Epithelial cell of prostate (primary cell): ENCODE measurements at regions not wholly inside any gene's neighbourhood (a gene's known extent, or its start where the extent isn't known, plus 50 kb on each side); places are given as distances from the start of the nearest gene placed in this dataset.

Source experiments
- DNase-seq: peaks from one replicate; pipeline ENCODE4 v3.0.0-alpha.2; 2011; ENCODE audit warnings: low read depth, low spot score
- H3K27ac ChIP-seq: fragments of 450-650 bp; 2 replicates; pipeline ENCODE4 v1.5.1; 2017; ENCODE audit warnings: mild to moderate bottlenecking

DNA sequence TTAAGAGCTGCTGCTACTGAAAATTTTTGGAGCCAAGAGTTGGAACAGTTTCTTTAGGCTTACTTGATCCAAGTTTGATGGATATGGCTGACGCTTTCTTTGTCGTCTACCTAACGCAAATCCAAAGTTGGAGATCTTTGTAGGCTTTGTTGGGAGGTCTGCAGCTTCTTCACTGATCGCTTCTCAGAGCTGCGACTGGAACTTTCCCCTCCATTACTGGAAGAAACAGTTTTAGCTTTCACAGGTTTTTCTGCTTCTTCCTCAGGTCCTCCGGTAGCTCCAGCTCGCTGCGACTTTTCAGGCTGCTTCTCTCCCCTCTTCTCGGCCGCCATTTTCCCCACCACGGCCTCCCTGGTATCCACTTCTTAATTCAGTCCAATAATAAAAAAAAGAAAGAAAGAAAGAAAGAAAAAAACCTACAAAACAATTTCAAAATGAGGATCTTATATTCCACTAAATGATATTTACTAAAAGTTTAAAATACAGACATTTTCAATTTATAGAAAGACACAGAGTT, 178.1 kb upstream of the HMGA2 start:
- H3K27ac ChIP-seq: peak overlapping the region; percentile 100
- no peak for DNase-seq

DNA sequence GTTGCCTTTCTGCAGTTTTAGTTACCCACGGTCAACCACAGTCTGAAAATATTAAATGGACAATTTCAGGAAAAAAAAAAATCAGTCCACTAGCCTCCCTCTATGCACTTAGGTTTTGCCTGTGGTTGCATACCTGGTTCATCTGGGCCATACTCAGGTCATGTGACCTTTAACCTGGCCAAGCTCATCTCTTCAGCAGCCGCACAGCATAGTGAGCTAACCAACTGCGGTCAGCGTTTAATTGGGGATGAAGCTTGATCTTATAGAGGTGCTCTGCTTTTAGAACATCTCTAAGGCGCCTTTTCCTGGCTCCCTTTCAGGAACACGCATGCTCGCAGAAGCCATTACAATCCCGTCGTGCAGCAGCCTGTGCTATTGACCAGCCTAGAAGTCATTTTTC, 177.2 kb upstream of the HMGA2 start:
- peak overlapping the region; percentile 100 for H3K27ac ChIP-seq

DNA sequence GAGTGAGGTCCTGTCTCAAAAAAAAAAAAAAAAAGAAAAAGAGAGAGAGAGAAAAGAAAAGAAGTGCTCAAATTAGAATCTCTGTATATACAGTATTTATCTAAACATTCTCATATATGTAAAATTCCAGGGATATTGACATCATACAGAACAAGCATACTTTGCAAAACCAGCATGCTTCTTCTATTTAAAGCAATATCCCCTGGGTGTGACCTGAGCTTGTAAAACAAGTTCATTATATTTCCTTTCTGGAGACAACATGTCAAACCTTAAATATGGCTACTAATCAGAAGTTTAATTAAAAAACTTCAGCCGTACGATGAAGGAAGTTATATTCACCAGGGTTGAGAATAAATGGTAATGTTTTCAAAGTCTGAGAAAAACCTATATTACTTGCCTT, 175.8 kb upstream of the HMGA2 start:
- DNase-seq: no peak
- peak overlapping the region; percentile 100 for H3K27ac ChIP-seq

More for the DNA sequence above, 177.2 kb upstream of the HMGA2 start:
- DNase-seq: no peak

DNA sequence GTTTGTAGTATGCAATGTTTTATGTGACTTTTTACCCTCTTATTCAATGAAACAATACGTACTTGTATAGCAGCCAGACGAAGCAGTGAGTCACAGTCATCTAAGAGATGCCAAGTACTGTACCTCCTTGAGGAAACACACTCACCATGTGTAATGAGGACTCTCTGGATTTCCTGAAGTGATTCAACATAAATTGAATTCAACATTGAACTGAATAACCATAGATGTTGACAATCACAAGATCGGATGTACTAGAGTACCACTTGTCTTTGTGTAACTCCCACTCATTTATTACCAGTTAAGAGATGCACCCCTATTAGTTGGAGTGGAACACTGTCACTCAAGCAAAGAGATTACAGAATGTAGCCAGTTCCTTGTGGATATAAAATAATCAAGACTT, 175.2 kb upstream of the HMGA2 start:
- peak overlapping the region; percentile 100 for H3K27ac ChIP-seq
- DNase-seq: peak; percentile 100

DNA sequence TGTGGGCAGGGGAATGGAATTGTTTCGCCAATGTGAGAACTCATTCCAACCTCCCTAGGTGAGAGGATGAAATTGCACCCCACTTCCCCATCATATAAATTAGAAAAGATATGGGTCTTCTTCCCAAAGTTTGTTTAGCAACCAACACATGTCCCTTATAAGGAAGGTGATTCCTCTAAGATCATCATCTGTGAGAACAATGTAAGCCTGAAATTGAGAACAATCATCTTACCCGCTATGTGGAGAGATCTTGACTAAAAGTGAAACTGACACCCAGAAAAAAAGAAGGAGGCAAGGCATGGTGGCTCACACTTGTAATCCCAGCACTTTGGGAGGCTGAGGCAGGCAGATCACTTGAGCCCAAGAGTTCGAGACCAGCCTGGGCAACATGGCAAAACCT, 173.2 kb upstream of the HMGA2 start:
- DNase-seq: no peak

DNA sequence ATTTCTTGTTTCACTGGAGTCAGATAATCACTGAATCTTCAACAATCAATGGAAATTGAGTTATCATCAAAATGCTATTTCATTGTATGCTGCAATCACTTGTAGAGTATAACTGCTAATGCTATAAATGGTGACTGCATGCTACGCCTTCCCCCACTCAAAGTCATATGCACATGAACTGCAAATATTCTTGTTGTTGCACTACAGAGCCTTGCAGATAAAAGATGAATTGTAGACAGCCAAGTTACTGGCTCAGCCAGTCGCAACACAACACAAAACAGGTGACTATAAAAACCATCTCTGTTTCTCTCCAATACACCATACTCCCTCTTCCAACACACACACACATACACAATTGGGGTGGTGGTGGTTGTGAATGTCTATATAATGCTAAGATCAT, 171.0 kb upstream of the HMGA2 start:
- peak overlapping the region; percentile 99 for H3K27ac ChIP-seq
- no peak for DNase-seq

More for the DNA sequence above, 173.2 kb upstream of the HMGA2 start:
- peak overlapping the region; percentile 100 for H3K27ac ChIP-seq

DNA sequence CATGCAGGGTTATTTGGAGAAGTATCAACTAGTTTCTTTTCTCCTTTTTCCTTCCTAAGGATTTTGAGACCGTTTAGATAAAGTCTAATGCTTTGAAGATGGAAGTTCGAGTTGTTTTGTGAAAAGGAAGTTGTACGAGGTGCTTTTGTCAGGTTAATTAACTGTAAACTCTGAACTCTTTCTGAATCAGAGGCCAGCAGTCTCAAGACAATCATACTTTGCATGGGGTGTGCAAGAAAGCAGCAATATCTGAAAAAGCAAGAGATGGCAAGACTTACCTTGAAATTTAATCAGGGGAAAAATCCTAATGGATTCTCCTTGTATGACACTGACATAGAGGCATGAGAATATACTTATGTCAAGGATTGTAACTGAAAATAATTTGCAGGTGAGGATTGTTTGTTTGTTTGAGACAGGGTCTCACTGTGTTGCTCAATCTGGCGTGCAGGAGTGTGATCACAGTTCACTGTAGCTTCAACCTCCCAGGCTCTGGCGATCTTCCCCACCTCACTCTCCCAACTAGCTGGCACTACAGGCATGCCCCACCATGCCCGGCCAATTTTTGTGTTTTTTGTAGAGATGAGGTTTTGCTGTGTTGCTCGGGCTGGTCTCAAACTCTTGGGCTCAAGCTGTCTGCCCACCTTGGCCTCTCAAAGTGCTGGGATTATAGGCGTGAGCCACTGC, 170.2 kb upstream of the HMGA2 start:
- H3K27ac ChIP-seq: peak overlapping the region; percentile 99
- DNase-seq: no peak

DNA sequence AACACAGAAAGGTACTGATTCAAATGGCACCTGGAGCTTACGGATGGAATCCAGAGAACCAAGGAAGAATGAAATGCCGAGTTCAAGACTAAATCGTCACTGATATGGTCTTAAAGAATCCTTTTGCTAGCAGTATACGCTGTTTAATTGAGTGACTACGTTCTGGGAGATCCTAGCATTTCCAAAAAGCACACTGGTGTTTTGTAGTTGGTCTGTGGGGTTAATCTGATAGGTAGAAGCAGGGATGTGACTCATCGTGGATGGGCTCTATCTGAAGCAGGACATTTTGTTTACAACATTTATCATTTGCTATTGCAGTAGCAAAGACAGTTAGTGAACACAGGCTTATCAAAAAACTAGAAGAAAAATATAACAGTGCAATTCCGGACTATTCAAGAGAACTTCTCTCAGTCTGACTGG, 169.2 kb upstream of the HMGA2 start:
- peak overlapping the region; percentile 99 for H3K27ac ChIP-seq
- DNase-seq: no peak

DNA sequence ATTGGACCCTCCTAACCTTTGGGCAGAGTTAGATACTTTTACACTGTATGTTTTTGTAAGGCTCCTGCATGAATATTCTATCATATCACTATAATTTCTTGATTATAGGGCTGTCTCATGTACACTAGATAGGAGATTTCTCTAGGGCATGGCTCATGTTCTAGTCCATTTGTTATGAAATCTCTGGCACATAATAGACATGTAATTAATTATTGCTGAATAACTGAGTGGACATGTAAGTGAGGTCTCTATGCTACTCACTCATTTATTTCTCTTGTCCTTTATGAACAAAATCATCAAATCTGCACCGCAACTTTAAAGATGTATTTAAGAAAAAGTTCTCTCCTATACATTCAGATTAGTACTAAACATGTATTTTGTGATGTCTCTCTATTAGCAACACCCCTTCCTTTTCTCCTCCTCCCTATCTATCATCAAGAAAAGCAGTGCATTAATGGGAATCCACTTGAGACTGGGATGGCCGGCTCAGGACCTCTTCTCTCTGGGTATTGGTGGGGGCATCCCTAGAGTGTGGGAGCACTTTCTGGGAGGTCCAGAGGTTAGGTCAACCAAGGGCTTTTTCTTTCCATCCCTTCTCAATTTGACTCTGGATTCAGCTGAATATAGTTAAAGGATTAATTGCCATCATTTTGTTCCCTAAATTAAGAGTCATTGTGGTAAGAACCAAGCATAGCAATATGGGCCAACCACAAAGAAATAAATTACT, 168.0 kb upstream of the HMGA2 start:
- no peak for DNase-seq
- peak overlapping the region; percentile 99 for H3K27ac ChIP-seq

DNA sequence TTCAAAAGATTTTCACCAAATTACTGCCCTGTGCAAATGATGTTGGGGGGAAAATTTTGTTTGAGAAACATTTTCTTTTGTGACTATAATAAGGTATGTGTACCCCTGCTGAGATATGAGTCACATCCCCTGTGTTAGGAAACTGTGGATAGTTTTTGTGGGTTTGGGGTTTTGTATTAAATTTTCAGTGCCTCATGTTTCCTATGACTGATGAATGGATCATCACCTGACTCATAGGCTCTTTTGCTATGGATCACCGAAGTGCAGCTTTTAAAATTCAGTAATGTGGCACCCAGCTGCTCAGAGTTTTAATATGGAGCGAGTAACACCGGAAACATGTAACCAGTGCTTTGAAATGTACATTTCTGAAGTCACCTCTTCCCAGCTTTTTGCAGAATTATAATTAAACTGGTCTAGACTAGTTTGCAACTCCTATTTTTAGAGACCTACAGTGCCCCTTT, 167.4 kb upstream of the HMGA2 start:
- H3K27ac ChIP-seq: peak overlapping the region; percentile 99
- peak; percentile 81 for DNase-seq

DNA sequence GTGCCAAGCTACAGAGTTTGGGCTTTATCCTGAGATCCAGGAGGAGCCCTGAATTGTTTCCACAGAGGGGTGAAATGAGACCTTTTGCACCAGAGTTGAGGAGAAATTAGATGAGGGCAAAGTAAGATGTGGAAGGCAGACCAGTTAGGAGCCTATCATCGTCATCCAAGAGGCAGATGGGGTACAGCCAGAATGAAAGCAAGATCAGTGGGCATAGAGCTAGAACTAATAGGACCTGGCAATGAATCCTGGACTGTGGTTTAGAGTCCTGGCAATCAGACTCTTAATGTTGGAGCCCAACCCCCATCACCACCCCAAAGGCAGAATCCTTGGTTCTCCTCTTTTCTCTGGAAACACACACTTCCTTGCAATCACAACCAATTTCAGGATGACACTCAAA, 166.6 kb upstream of the HMGA2 start:
- no peak for DNase-seq
- peak overlapping the region; percentile 99 for H3K27ac ChIP-seq

DNA sequence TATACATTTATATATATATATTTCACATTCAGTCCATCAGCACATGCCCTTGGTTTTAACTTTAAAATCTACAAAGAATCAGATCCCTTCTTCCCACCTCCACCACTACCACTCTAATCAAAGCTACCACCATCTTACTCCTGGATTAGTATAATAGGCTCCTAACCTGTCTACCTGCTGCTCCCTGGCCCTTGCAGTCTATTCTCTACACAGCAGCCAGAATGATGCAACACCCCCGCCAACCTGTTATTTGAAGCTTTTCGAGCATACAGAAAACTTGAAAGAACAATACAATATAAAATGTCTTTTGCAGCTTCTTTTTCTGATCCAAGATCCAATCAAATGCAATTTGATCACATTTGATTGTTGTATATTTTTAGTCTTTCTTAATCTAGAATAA, 165.9 kb upstream of the HMGA2 start:
- peak overlapping the region; percentile 99 for H3K27ac ChIP-seq
- no peak for DNase-seq

DNA sequence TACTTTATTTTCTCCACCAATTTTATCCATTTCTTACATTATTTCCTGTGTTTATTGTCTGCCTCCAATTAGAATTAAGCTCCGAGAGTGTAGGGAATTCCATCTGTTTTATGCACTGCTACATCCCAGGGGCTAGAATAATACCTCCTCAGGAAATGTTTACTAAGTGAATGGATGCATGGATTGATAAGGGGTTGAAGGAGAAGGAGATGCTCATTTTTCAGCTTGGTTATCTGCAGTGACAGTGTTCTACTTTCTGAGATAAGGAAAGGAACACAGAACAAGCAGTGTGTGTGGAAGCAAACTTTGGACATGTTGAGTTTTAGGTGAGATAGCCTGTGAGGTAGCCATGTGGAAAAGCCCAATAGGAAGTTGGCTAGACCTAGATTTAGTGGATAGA, 164.6 kb upstream of the HMGA2 start:
- DNase-seq: no peak

DNA sequence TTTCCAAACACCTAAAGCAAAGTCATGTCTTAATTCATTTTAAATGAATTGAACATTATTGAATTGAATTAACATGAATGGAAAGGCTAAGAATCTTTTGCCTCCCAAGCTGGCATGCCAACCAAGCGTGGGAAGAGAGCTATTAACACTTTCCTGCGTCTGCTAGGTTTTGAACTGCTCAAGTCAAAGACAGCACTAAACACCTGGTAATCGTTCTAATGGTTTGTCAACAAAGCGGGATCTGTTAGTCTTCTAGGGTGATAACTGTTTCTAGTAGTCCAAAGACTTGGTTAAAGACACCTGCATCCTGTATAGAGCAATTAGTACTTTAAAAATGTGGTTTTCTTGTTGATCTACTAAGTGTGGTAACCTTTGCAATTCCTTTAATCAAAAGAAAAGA, 164.2 kb upstream of the HMGA2 start:
- H3K27ac ChIP-seq: no peak overlapping the region
- no peak for DNase-seq

More for the DNA sequence above, 164.6 kb upstream of the HMGA2 start:
- no peak overlapping the region for H3K27ac ChIP-seq

DNA sequence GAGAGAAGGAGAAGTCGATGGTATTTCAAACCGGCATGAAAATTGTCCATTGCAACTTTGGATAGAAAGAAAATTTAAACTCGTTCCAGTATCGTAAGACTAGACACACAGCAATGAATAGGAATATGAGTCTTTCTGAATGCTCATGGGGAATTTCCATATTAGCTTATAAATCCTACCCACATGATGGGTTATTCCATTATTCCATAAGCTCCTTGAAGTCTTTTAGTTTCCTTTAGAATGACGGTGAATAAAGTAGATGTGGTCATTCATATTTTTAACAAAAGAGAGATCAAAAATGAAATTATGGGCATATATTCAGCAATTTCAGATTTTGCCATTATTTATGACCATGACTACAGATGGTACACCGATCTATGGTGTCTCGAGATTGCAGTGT, 163.4 kb upstream of the HMGA2 start:
- no peak for DNase-seq
- no peak overlapping the region for H3K27ac ChIP-seq

DNA sequence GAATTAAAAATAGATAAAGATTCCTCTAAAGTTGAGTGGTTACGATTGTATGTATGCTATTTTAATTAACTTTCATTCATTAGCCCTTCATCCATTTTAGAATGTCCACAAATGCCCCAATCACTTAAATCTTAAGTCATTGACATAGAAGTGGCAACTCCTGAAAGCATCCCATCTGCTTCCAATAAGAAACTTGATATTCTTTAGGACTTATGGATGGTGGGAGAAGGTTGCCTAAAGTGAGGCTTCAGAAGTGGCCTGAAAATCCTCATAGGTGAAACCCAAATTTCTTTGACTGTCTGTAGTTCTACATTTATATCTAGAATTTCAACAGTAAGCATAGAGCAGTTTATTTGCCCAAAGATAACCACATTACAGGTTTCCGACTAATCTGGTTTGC, 161.7 kb upstream of the HMGA2 start:
- no peak for DNase-seq
- peak overlapping the region; percentile 67 for H3K27ac ChIP-seq

DNA sequence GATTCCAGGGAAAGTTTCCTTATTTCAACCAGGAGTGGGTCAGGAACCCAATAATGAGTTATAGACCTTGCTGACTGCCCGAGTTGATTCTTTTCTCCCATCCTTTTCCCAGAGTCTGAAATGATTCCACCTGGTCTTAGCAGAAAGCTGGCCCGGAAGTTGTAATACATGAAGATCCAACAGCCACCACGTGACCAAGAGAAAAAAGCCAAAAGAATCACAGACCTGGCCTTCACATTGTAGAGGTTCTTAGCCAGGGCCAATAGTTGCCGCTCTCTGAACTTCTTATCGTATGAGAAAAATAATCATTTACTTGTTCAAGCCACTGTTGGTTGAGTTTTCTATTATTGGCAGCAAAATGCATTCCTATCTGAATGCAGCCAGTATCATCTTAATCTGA, 161.2 kb upstream of the HMGA2 start:
- DNase-seq: no peak
- peak overlapping the region; percentile 67 for H3K27ac ChIP-seq

DNA sequence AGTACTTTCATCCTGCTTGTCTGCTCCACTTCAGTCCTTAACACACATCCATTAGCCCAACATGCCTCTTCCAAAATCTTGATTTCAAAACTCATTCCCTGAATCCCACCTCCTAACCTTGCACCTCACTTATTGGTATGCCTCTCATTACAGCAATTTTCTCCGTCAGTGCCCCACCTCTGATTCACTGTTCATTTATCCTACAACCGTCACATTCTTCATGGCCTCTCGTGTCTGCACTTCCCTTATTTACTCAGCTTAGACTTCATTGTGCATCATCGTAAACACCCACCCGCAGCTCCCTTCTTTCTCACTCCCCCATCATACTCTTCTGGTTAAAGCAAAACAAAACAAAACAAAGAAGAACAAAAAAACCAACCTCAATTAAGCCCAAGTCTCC, 160.6 kb upstream of the HMGA2 start:
- DNase-seq: no peak
- H3K27ac ChIP-seq: peak overlapping the region; percentile 67

DNA sequence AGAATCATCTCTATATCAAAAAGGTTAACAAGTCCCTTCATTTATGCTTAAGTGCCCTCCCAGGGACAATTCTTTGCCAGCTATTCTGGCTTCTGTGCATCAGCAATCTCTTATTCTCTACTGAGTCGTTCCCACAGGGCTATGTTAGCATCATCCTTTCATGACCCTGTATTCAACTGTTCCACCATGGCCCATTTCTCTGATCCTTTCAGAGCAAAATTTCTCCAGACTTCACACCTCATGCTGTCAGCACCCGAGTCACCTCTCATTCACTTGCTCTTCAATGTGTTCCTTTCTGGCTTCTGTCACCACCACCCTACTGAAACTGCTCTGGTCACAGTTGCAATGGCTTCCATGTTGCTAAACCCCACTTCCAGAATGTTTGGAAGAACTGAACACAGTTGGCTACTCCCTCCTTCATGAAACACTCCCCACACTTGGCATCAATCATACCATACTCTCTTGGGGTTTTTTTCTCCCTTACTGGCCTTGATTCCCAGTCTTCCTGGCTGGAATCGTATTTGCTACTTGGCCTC, 159.5 kb upstream of the HMGA2 start:
- H3K27ac ChIP-seq: peak overlapping the region; percentile 67
- no peak for DNase-seq

DNA sequence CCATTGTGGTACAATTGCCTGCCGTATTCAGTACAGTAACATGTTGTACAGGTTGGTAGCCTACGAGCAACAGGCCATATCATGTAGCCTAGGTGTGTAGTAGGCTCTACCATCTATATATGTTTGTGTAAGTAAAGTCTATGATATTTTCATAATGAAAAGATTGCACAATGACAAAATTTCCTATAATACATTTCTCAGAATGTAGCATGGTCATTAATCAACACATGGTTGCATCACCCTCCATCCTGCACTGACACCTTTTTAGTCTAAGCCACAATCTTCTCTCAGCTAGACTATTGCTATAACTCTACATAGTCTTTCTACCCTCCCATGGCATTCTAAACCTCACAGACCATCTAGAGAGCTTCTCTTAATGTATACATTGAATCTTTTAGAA, 158.5 kb upstream of the HMGA2 start:
- no peak overlapping the region for H3K27ac ChIP-seq
- no peak for DNase-seq

DNA sequence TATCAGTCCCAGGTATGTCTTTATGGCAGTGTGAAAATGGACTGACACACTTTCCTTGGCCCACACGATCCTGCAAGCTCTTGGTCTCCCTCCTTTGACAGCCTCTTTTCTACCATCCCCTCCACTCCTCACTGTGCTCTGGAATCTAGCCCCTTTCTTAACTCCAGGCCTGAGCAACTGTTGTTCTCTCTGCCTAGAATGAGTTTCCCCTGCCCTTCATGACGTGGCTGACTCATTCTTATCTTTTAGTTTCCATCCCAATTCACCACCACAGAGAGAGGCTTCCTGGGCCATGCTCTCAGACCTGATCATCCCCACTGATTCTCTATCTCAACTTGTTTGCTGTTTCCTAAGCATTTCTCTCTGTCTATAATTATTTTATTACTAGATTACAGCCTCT, 157.4 kb upstream of the HMGA2 start:
- H3K27ac ChIP-seq: peak overlapping the region; percentile 99
- DNase-seq: no peak
